GM21381 (cell line): ENCODE measurements at regions not wholly inside any gene's neighbourhood (a gene's known extent, or its start where the extent isn't known, plus 50 kb on each side); places are given as distances from the start of the nearest gene placed in this dataset.

Source experiments
- ATAC-seq: cut with Tn5 transposase; IDR thresholded peaks from one replicate; pipeline ENCODE4 v1.9.1; 2021; ENCODE audit warnings: mild to moderate bottlenecking, moderate library complexity; ENCODE audit not compliant: unreplicated experiment

- no peak for ATAC-seq
Observed at GRCh38 chr5:67404256-67405100, 207.9 kb upstream of the CD180 start.

GRCh38 chr5:67402526-67402925 is 205.9 kb upstream of the CD180 start:
- no peak for ATAC-seq

GRCh38 chr5:67401172-67401571 is 204.6 kb upstream of the CD180 start:
- no peak for ATAC-seq

- no peak for ATAC-seq
Observed at GRCh38 chr5:67400752-67401151, 204.2 kb upstream of the CD180 start.

GRCh38 chr5:67395790-67396418 is 199.3 kb upstream of the CD180 start:
- ATAC-seq: no peak

- ATAC-seq: no peak
Observed at GRCh38 chr5:67393211-67393610, 196.6 kb upstream of the CD180 start.

GRCh38 chr5:67390935-67391334 is 194.3 kb upstream of the CD180 start:
- ATAC-seq: no peak

- ATAC-seq: no peak
Observed at GRCh38 chr5:67383451-67383850, 186.9 kb upstream of the CD180 start.

- no peak for ATAC-seq
Observed at GRCh38 chr5:67381236-67381880, 184.8 kb upstream of the CD180 start.

- no peak for ATAC-seq
Observed at GRCh38 chr5:67380431-67380830, 183.8 kb upstream of the CD180 start.

GRCh38 chr5:67379753-67380152 is 183.2 kb upstream of the CD180 start:
- no peak for ATAC-seq

- ATAC-seq: no peak
Observed at GRCh38 chr5:67378256-67378655, 181.7 kb upstream of the CD180 start.

GRCh38 chr5:67377631-67378030 is 181.0 kb upstream of the CD180 start:
- no peak for ATAC-seq

GRCh38 chr5:67375606-67376005 is 179.0 kb upstream of the CD180 start:
- no peak for ATAC-seq

- no peak for ATAC-seq
Observed at GRCh38 chr5:67374378-67374777, 177.8 kb upstream of the CD180 start.

GRCh38 chr5:67373518-67373917 is 176.9 kb upstream of the CD180 start:
- ATAC-seq: no peak

- no peak for ATAC-seq
Observed at GRCh38 chr5:67372887-67373286, 176.3 kb upstream of the CD180 start.

GRCh38 chr5:67371924-67372323 is 175.3 kb upstream of the CD180 start:
- no peak for ATAC-seq

GRCh38 chr5:67366691-67367395 is 170.2 kb upstream of the CD180 start:
- ATAC-seq: no peak

GRCh38 chr5:67366276-67366675 is 169.7 kb upstream of the CD180 start:
- no peak for ATAC-seq

- no peak for ATAC-seq
Observed at GRCh38 chr5:67364381-67364970, 167.9 kb upstream of the CD180 start.
